GM12878 (cell line): ENCODE measurements at regions not wholly inside any gene's neighbourhood (a gene's known extent, or its start where the extent isn't known, plus 50 kb on each side); places are given as distances from the start of the nearest gene placed in this dataset.

ENCODE experiments used
- ATAC-seq: fragments of 200-7000 bp; cut with Tn5 transposase; 3 replicates; pipeline ENCODE4 v1.9.1; 2020; ENCODE audit warnings: mild to moderate bottlenecking, moderate library complexity
- BruUV-seq: library from RNA; stranded (reverse); fragments of 400-500 nt; replicated peaks from 2 replicates; lab custom pipeline; 2021; lab: Mats Ljungman, UMichigan
- CTCF ChIA-PET: fragments of 300-600 bp; sonication (Branson Sonifier 250); formaldehyde crosslinking; extraction: SDS; loops from one replicate; lab custom pipeline; 2021; ENCODE audit warnings: inconsistent platforms; lab: Yijun Ruan, JAX
- POLR2A ChIA-PET: fragments of 350-600 bp; formaldehyde crosslinking; extraction: SDS; loops from one replicate; lab custom pipeline; 2021; ENCODE audit warnings: inconsistent platforms; lab: Charles Lee
- RAD21 ChIA-PET: fragments of 300-600 bp; sonication (Branson Sonifier 250); formaldehyde crosslinking; loops from one replicate; lab custom pipeline; 2023; ENCODE audit warnings: antibody characterized with exemption; ENCODE audit not compliant: unreplicated experiment; lab: Charles Lee
- SMC1A ChIA-PET: fragments of 300-600 bp; sonication (Branson Sonifier 250); formaldehyde crosslinking; loops from one replicate; lab custom pipeline; 2023; ENCODE audit not compliant: unreplicated experiment, uncharacterized antibody; lab: Charles Lee
- DNase-seq: peaks from one replicate; pipeline ENCODE4 v3.0.0-alpha.2; 2011; ENCODE audit warnings: low read depth, low spot score
- FAIRE-seq: peaks from 3 replicates; lab custom pipeline; 2011; peaks lifted over from hg19 to GRCh38; lab: Jason Lieb, UNC
- H2AFZ ChIP-seq: 2 replicates; pipeline ENCODE4 v1.6.0; 2011; ENCODE audit warnings: low read depth, low read length, control low read depth; ENCODE audit not compliant: control insufficient read depth
- H3K27ac ChIP-seq: 2 replicates; pipeline ENCODE4 v1.5.1; 2011; ENCODE audit warnings: control low read depth; ENCODE audit not compliant: control insufficient read depth, insufficient read depth
- H3K27me3 ChIP-seq, 2 experiments: replicated peaks in 1 of 2; 2 replicates each; pipeline versions ENCODE4 v1.6.0 to v1.6.1; 2011; ENCODE audit warnings: low read length in 1 of 2; ENCODE audit not compliant: control insufficient read depth in 2 of 2, insufficient read depth in 2 of 2
- H3K36me3 ChIP-seq, 2 experiments: 2 replicates each; pipeline ENCODE4 v1.5.1; 2011; ENCODE audit warnings: low read length in 1 of 2; ENCODE audit not compliant: control insufficient read depth in 2 of 2, insufficient read depth in 2 of 2
- H3K4me1 ChIP-seq: 2 replicates; pipeline ENCODE4 v1.6.1; 2011; ENCODE audit warnings: mild to moderate bottlenecking, low read length, moderate library complexity, mixed read lengths; ENCODE audit not compliant: control insufficient read depth, insufficient read depth
- H3K4me2 ChIP-seq: 2 replicates; pipeline ENCODE4 v1.6.0; 2011; ENCODE audit warnings: control low read depth; ENCODE audit not compliant: control insufficient read depth, insufficient read depth
- H3K4me3 ChIP-seq: fragments of 200-600 bp; sonication (generic); 2 replicates; pipeline ENCODE4 v1.5.1; 2016
- H3K79me2 ChIP-seq: 2 replicates; pipeline ENCODE4 v1.6.0; 2011; ENCODE audit warnings: low read length; ENCODE audit not compliant: control insufficient read depth, insufficient read depth
- H3K9ac ChIP-seq: 2 replicates; pipeline ENCODE4 v1.8.0; 2011; ENCODE audit warnings: low read length, control low read depth, mixed read lengths; ENCODE audit not compliant: control insufficient read depth, insufficient read depth
- H3K9me3 ChIP-seq: replicated peaks from 3 replicates; pipeline ENCODE4 v1.5.1; 2011; ENCODE audit warnings: mild to moderate bottlenecking, low read length; ENCODE audit not compliant: control insufficient read depth, insufficient read depth
- H4K20me1 ChIP-seq: 2 replicates; pipeline ENCODE4 v1.6.0; 2011; ENCODE audit not compliant: control insufficient read depth, insufficient read depth
- BCLAF1 ChIP-seq: fragments of 450-650 bp; IDR thresholded peaks from 2 replicates; pipeline ENCODE4 v1.6.1; 2017; ENCODE audit warnings: antibody characterized with exemption, mild to moderate bottlenecking, moderate library complexity
- FOXM1 ChIP-seq: IDR thresholded peaks from 2 replicates; pipeline ENCODE4 v1.6.1; 2012; ENCODE audit warnings: low read depth, mild to moderate bottlenecking, inconsistent platforms, low read length, moderate library complexity
- GABPA ChIP-seq: IDR thresholded peaks from 2 replicates; pipeline ENCODE4 v1.6.1; 2014; ENCODE audit warnings: antibody characterized with exemption, low read depth, mild to moderate bottlenecking, inconsistent platforms
- MLLT1 ChIP-seq: fragments of 450-650 bp; IDR thresholded peaks from 2 replicates; pipeline ENCODE4 v1.6.1; 2016; ENCODE audit warnings: mild to moderate bottlenecking
- POLR2AphosphoS2 ChIP-seq: IDR thresholded peaks from 2 replicates; pipeline ENCODE4 v1.6.1; 2011; ENCODE audit warnings: low read depth, mild to moderate bottlenecking, low read length, improper control_type of control experiment, moderate library complexity
- RAD51 ChIP-seq: fragments of 450-650 bp; IDR thresholded peaks from 2 replicates; pipeline ENCODE4 v1.6.1; 2016; ENCODE audit warnings: moderate library complexity, mild to moderate bottlenecking, inconsistent platforms
- RELB ChIP-seq: fragments of 450-650 bp; IDR thresholded peaks from 2 replicates; pipeline ENCODE4 v1.6.1; 2017; ENCODE audit warnings: low read depth, mild to moderate bottlenecking, moderate library complexity
- SMARCA5 ChIP-seq: fragments of 450-650 bp; IDR thresholded peaks from 2 replicates; pipeline ENCODE4 v1.6.1; 2017; ENCODE audit warnings: mild to moderate bottlenecking
- SP1 ChIP-seq: IDR thresholded peaks from one replicate; pipeline ENCODE4 v1.6.1; 2011; ENCODE audit warnings: low read depth, low read length
- SPI1 ChIP-seq: IDR thresholded peaks from 2 replicates; pipeline ENCODE4 v1.6.1; 2011; ENCODE audit warnings: low read depth, mild to moderate bottlenecking, low read length, moderate library complexity, borderline replicate concordance; ENCODE audit not compliant: insufficient read depth
- STAT3 ChIP-seq: IDR thresholded peaks from 2 replicates; pipeline ENCODE4 v1.6.1; 2011; ENCODE audit warnings: low read depth, low read length, improper control_type of control experiment
- SUZ12 ChIP-seq: fragments of 200-600 bp; sonication (generic); IDR thresholded peaks from one replicate; pipeline ENCODE4 v1.6.1; 2018; ENCODE audit warnings: antibody characterized with exemption, mild to moderate bottlenecking; ENCODE audit not compliant: unreplicated experiment
- TAF1 ChIP-seq: IDR thresholded peaks from 2 replicates; pipeline ENCODE4 v1.6.1; 2011; ENCODE audit warnings: mild to moderate bottlenecking, low read depth, low read length, borderline replicate concordance
- WRNIP1 ChIP-seq: IDR thresholded peaks from 2 replicates; pipeline ENCODE4 v1.6.1; 2011; ENCODE audit warnings: low read depth, low read length, improper control_type of control experiment, borderline replicate concordance
- ZSCAN29 ChIP-seq: fragments of 450-650 bp; IDR thresholded peaks from 2 replicates; pipeline ENCODE4 v1.6.1; 2017; ENCODE audit warnings: mild to moderate bottlenecking, moderate library complexity
- WGBS: methylation state at CpG from one replicate; pipeline ENCODE4 v1.1.6; 2016; ENCODE audit warnings: low lambda C conversion rate; ENCODE audit not compliant: insufficient replicate concordance, insufficient coverage; ENCODE audit errors: missing lambda C conversion rate; 5-methylcytosine and 5-hydroxymethylcytosine counted together
- in situ Hi-C: fragments of 300-500 bp; cut with MboI; formaldehyde crosslinking; loops from 9 replicates; pipeline ENCODE4 v1.14.3; 2018; ENCODE audit warnings: mixed read lengths
- intact Hi-C: fragments of 100-400 bp; cut with micrococcal nuclease; formaldehyde crosslinking; loops from one replicate; pipeline ENCODE4 v1.14.2; 2022; ENCODE audit not compliant: unreplicated experiment

GRCh38 chr2:161042990-161043625 is 117.1 kb upstream of the TANK start:
- Histone ChIP-seq H3K27me3 (peaks cover 0 to 4% of the 10 kb centered on the region in 2 experiments; a peak in 2 of 4 replicates), H3K79me2 (no peaks in the 10 kb centered on the region), H3K27ac (no peak overlapping the region), H3K36me3 (no peaks in the 10 kb centered on the region), H3K4me2 (no peak overlapping the region), H4K20me1 (no peaks in the 10 kb centered on the region), H3K9ac (no peak overlapping the region), H3K4me3 (no peak overlapping the region), H2AFZ (no peak overlapping the region), H3K4me1 (no peaks in the 10 kb centered on the region), H3K9me3 (no peaks in the 10 kb centered on the region)
- SMC1A ChIA-PET, result interaction anchor here (0.7 kb wide), 2 partner anchors 8 to 1518 kb away, joined by 3 to 4 read pairs; no protein-coding TSS in a partner anchor
- BruUV-seq, result no TSS peak
- 0% methylated on average over 2 of the region's 2 CpGs for WGBS
- FAIRE-seq (no peak), DNase-seq (no peak), ATAC-seq (no peak)
- intact Hi-C loops, result no loop called here
- RAD21 ChIA-PET, result no interaction called here
- POLR2A ChIA-PET, result no interaction called here
- CTCF ChIA-PET, result interaction anchor here (2.5 kb wide), 1 partner anchor 21 kb away, joined by 9 read pairs; no protein-coding TSS in a partner anchor
- in situ Hi-C loops, result no loop called here
- TF ChIP-seq SMARCA5 (no peak), RAD51 (no peak), GABPA (no peak), WRNIP1 (no peak), MLLT1 (no peak), RELB (no peak), TAF1 (no peak), POLR2AphosphoS2 (no peak), FOXM1 (no peak), ZSCAN29 (no peak), SUZ12 (no peak), SP1 (no peak), BCLAF1 (no peak), SPI1 (no peak), STAT3 (no peak)
